ENCODE measurements at regions not wholly inside any gene's neighbourhood (a gene's known extent, or its start where the extent isn't known, plus 50 kb on each side); places are given as distances from the start of the nearest gene placed in this dataset.

- TF ChIP-seq CTCF (conservative IDR thresholded peaks at IDR 0.05; ENCODE audit: low read length) (no peak), EZH2phosphoT487 (IDR thresholded peaks at IDR 0.05; ENCODE audit: borderline replicate concordance, low read depth, low read length) (no peak)
Observed at GRCh38 chr12:76247026-76247646, 101.1 kb downstream of the BBS10 start.

All from OCI-LY7 (cell line).